IMR-90 (cell line): ENCODE measurements at regions not wholly inside any gene's neighbourhood (a gene's known extent, or its start where the extent isn't known, plus 50 kb on each side); places are given as distances from the start of the nearest gene placed in this dataset.

Experiments
- BHLHE40 ChIP-seq: fragments of 150-350 bp; IDR thresholded peaks from 2 replicates; pipeline ENCODE4 v1.6.1; 2016; ENCODE audit warnings: mild to moderate bottlenecking, low read depth, low read length
- CEBPB ChIP-seq: IDR thresholded peaks from 2 replicates; pipeline ENCODE4 v1.6.1; 2012; ENCODE audit warnings: low read depth, low read length, improper control_type of control experiment
- CTCF ChIP-seq: conservative IDR thresholded peaks from 2 replicates; pipeline ENCODE4 v1.5.1; 2012; ENCODE audit warnings: mild to moderate bottlenecking, low read depth, low read length, improper control_type of control experiment
- MAFK ChIP-seq: IDR thresholded peaks from 2 replicates; pipeline ENCODE4 v1.6.1; 2012; ENCODE audit warnings: low read depth, low read length, improper control_type of control experiment
- MAZ ChIP-seq: IDR thresholded peaks from 2 replicates; pipeline ENCODE4 v1.6.1; 2012; ENCODE audit warnings: low read depth, mild to moderate bottlenecking, low read length, improper control_type of control experiment, moderate library complexity, borderline replicate concordance
- POLR2A ChIP-seq: IDR thresholded peaks from 2 replicates; pipeline ENCODE4 v1.6.1; 2012; ENCODE audit warnings: mild to moderate bottlenecking, low read depth, low read length
- RCOR1 ChIP-seq: IDR thresholded peaks from 2 replicates; pipeline ENCODE4 v1.6.1; 2012; ENCODE audit warnings: mild to moderate bottlenecking, low read length, improper control_type of control experiment; ENCODE audit not compliant: insufficient replicate concordance
- RFX5 ChIP-seq: IDR thresholded peaks from 2 replicates; pipeline ENCODE4 v1.8.0; 2012; ENCODE audit warnings: low read depth, mild to moderate bottlenecking, low read length, moderate library complexity
- SMC3 ChIP-seq: fragments of 150-350 bp; IDR thresholded peaks from 2 replicates; pipeline ENCODE4 v1.6.1; 2016; ENCODE audit warnings: low read depth, mild to moderate bottlenecking, antibody characterized with exemption, low read length, moderate library complexity
- USF2 ChIP-seq: fragments of 150-350 bp; IDR thresholded peaks from 2 replicates; pipeline ENCODE4 v1.6.1; 2017; ENCODE audit warnings: mild to moderate bottlenecking, antibody characterized with exemption, low read length, low read depth

- TF ChIP-seq CTCF (no peak), BHLHE40 (no peak), POLR2A (no peak), MAFK (no peak), RFX5 (no peak), CEBPB (no peak), USF2 (no peak), MAZ (no peak), RCOR1 (no peak), SMC3 (no peak)
Measured at GRCh38 chr4:121273191-121273590, 107.6 kb downstream of the QRFPR start.
